GM23338 (cell line): ENCODE measurements at regions not wholly inside any gene's neighbourhood (a gene's known extent, or its start where the extent isn't known, plus 50 kb on each side); places are given as distances from the start of the nearest gene placed in this dataset.

Source experiments
- ATAC-seq: fragments of 200-7000 bp; cut with Tn5 transposase; 3 replicates; pipeline ENCODE4 v1.9.1; 2020
- DNase-seq: peaks from one replicate; pipeline ENCODE4 v3.0.0-alpha.2; 2015; ENCODE audit warnings: low spot score
- H2AFZ ChIP-seq: fragments of 200-600 bp; sonication (generic); 2 replicates; pipeline ENCODE4 v1.8.0; 2016; ENCODE audit warnings: antibody characterized with exemption, mild to moderate bottlenecking, moderate library complexity
- H3F3A ChIP-seq: fragments of 200-600 bp; sonication (generic); replicated peaks from 2 replicates; pipeline ENCODE4 v1.8.0; 2017; ENCODE audit warnings: antibody characterized with exemption, mixed run types, low read depth
- H3K27ac ChIP-seq: fragments of 200-600 bp; sonication (generic); 2 replicates; pipeline ENCODE4 v1.6.1; 2016; ENCODE audit warnings: low read depth
- H3K27me3 ChIP-seq: fragments of 200-600 bp; sonication (generic); 2 replicates; pipeline ENCODE4 v1.8.0; 2016; ENCODE audit warnings: mild to moderate bottlenecking, mixed run types, moderate library complexity; ENCODE audit not compliant: insufficient read depth
- H3K36me3 ChIP-seq: fragments of 200-600 bp; sonication (generic); 2 replicates; pipeline ENCODE4 v1.8.0; 2016; ENCODE audit warnings: mild to moderate bottlenecking; ENCODE audit not compliant: insufficient read depth
- H3K4me1 ChIP-seq: fragments of 200-600 bp; sonication (generic); 2 replicates; pipeline ENCODE4 v1.8.0; 2016; ENCODE audit warnings: mild to moderate bottlenecking, moderate library complexity; ENCODE audit not compliant: insufficient read depth
- H3K4me2 ChIP-seq: fragments of 200-600 bp; sonication (generic); 2 replicates; pipeline ENCODE4 v1.7.1; 2017; ENCODE audit warnings: mixed run types
- H3K4me3 ChIP-seq: fragments of 200-600 bp; sonication (generic); 2 replicates; pipeline ENCODE4 v1.6.1; 2016; ENCODE audit warnings: mixed run types
- H3K79me2 ChIP-seq: fragments of 200-600 bp; sonication (generic); replicated peaks from 2 replicates; pipeline ENCODE4 v1.8.0; 2017; ENCODE audit warnings: mild to moderate bottlenecking; ENCODE audit not compliant: insufficient read depth
- H3K9me2 ChIP-seq: fragments of 200-600 bp; sonication (generic); 2 replicates; pipeline ENCODE4 v1.8.0; 2017; ENCODE audit not compliant: insufficient read depth
- H4K20me1 ChIP-seq: fragments of 200-600 bp; sonication (generic); replicated peaks from 2 replicates; pipeline ENCODE4 v1.8.0; 2017; ENCODE audit warnings: mild to moderate bottlenecking; ENCODE audit not compliant: insufficient read depth
- H3K27ac Mint-ChIP-seq: 2 replicates; pipeline ENCODE4 v1.8.0; 2020; ENCODE audit warnings: inconsistent platforms, mild to moderate bottlenecking, moderate library complexity, mixed read lengths
- H3K27me3 Mint-ChIP-seq: 3 replicates; pipeline ENCODE4 v1.8.0; 2022; ENCODE audit warnings: low read depth, mild to moderate bottlenecking, moderate library complexity, mixed read lengths, inconsistent platforms; ENCODE audit not compliant: insufficient read depth, poor library complexity
- H3K36me3 Mint-ChIP-seq: 3 replicates; pipeline ENCODE4 v1.8.0; 2021; ENCODE audit warnings: low read depth, mild to moderate bottlenecking, inconsistent platforms, moderate library complexity, mixed read lengths
- H3K4me1 Mint-ChIP-seq: 3 replicates; pipeline ENCODE4 v1.8.0; 2020; ENCODE audit warnings: mild to moderate bottlenecking, inconsistent platforms, mixed read lengths
- H3K4me3 Mint-ChIP-seq: 3 replicates; pipeline ENCODE4 v1.8.0; 2021; ENCODE audit warnings: moderate library complexity, mild to moderate bottlenecking, inconsistent platforms, mixed read lengths
- H3K9me3 Mint-ChIP-seq: 3 replicates; pipeline ENCODE4 v1.8.0; 2020; ENCODE audit warnings: moderate library complexity, mild to moderate bottlenecking, inconsistent platforms, mixed read lengths
- CREB1 ChIP-seq: fragments of 250-450 bp; sonication (Bioruptor Pico); IDR thresholded peaks from 2 replicates; pipeline ENCODE4 v1.5.0; 2020; ENCODE audit warnings: low read depth, mild to moderate bottlenecking, moderate library complexity
- CTCF ChIP-seq, 2 experiments: fragments of 200-600 bp in 1 of 2; sonication (generic) in 1 of 2; conservative IDR thresholded peaks; 2 replicates each; pipeline versions ENCODE4 v1.5.1 to v1.6.1; 2016 to 2017; ENCODE audit warnings: antibody characterized with exemption in 2 of 2, low read depth in 2 of 2, mild to moderate bottlenecking in 2 of 2, moderate library complexity in 1 of 2
- ETS1 ChIP-seq: IDR thresholded peaks from 2 replicates; pipeline ENCODE4 v1.6.1; 2016; ENCODE audit warnings: antibody characterized with exemption
- EZH2 ChIP-seq: fragments of 200-600 bp; sonication (generic); IDR thresholded peaks from one replicate; pipeline ENCODE4 v1.8.0; 2017; ENCODE audit warnings: antibody characterized with exemption, mild to moderate bottlenecking, low read depth; ENCODE audit not compliant: unreplicated experiment
- JUNB ChIP-seq: IDR thresholded peaks from one replicate; pipeline ENCODE4 v1.6.1; 2016; ENCODE audit warnings: antibody characterized with exemption; ENCODE audit not compliant: unreplicated experiment
- POLR2AphosphoS5 ChIP-seq: IDR thresholded peaks from 2 replicates; pipeline ENCODE4 v1.6.1; 2016; ENCODE audit warnings: antibody characterized with exemption, low read depth
- REST ChIP-seq: IDR thresholded peaks from one replicate; pipeline ENCODE4 v1.6.1; 2018; ENCODE audit warnings: antibody characterized with exemption; ENCODE audit not compliant: unreplicated experiment
- STAT1 ChIP-seq: IDR thresholded peaks from one replicate; pipeline ENCODE4 v1.6.1; 2016; ENCODE audit warnings: antibody characterized with exemption; ENCODE audit not compliant: unreplicated experiment
- ZNF114 ChIP-seq: fragments of 250-450 bp; sonication (Bioruptor Pico); IDR thresholded peaks from 2 replicates; pipeline ENCODE4 v1.5.0; 2020; ENCODE audit warnings: mild to moderate bottlenecking, moderate library complexity
- ZNF331 ChIP-seq: fragments of 250-450 bp; sonication (Bioruptor Pico); IDR thresholded peaks from 2 replicates; pipeline ENCODE4 v1.5.0; 2020; ENCODE audit warnings: low read depth, mild to moderate bottlenecking, moderate library complexity

GRCh38 chr1:4095433-4095971 lies 195.4 kb upstream of the C1orf174 start:
- no peaks in the 10 kb centered on the region for H3K4me1 Mint-ChIP-seq
- no peaks in the 10 kb centered on the region for H3F3A ChIP-seq
- no peaks in the 10 kb centered on the region for H3K79me2 ChIP-seq
- no peak overlapping the region for H3K4me3 Mint-ChIP-seq
- H3K27me3 ChIP-seq, result no peaks in the 10 kb centered on the region
- no peaks in the 10 kb centered on the region for H3K9me2 ChIP-seq
- H2AFZ ChIP-seq, result no peak overlapping the region
- peaks cover 19% of the 10 kb centered on the region for H3K36me3 Mint-ChIP-seq
- H3K27ac ChIP-seq, result no peak overlapping the region
- H3K27me3 Mint-ChIP-seq, result no peaks in the 10 kb centered on the region
- H3K4me1 ChIP-seq, result no peaks in the 10 kb centered on the region
- TF ChIP-seq ZNF114 (CRISPR knock-in tag) (no peak), EZH2 (no peak), POLR2AphosphoS5 (no peak), CREB1 (CRISPR knock-in tag) (no peak), ETS1 (no peak)
- H3K27ac Mint-ChIP-seq, result no peak overlapping the region
- no peak overlapping the region for H3K4me2 ChIP-seq
- DNase-seq, result no peak
- no peak overlapping the region for H3K4me3 ChIP-seq
- no peaks in the 10 kb centered on the region for H4K20me1 ChIP-seq
- no peaks in the 10 kb centered on the region for H3K36me3 ChIP-seq
- ATAC-seq, result no peak
- H3K9me3 Mint-ChIP-seq, result peaks cover 80% of the 10 kb centered on the region

- Mint-ChIP-seq H3K4me3 (no peak overlapping the region), H3K9me3 (peaks cover 51% of the 10 kb centered on the region), H3K4me1 (0 out of 3 replicates have a peak, but pooled peaks cover 3% of the 10 kb centered on the region), H3K36me3 (peaks cover 7% of the 10 kb centered on the region), H3K27me3 (no peaks in the 10 kb centered on the region), H3K27ac (no peak overlapping the region)
- no peak overlapping the region for H3K4me2 ChIP-seq
- H3K4me3 ChIP-seq, result no peak overlapping the region
- H3K27ac ChIP-seq, result no peak overlapping the region
- no peaks in the 10 kb centered on the region for H3K36me3 ChIP-seq
- no peaks in the 10 kb centered on the region for H3K27me3 ChIP-seq
- H4K20me1 ChIP-seq, result no peaks in the 10 kb centered on the region
- TF ChIP-seq STAT1 (no peak), POLR2AphosphoS5 (no peak), ZNF331 (CRISPR knock-in tag) (no peak), CTCF (conservative IDR thresholded peaks at IDR 0.05; ENCODE audit: low read depth in 2 of 2) (no peak), EZH2 (no peak), JUNB (no peak), REST (no peak)
- H2AFZ ChIP-seq, result no peak overlapping the region
- H3F3A ChIP-seq, result no peaks in the 10 kb centered on the region
- no peak for ATAC-seq
- no peaks in the 10 kb centered on the region for H3K4me1 ChIP-seq
- H3K79me2 ChIP-seq, result no peaks in the 10 kb centered on the region
- no peak for DNase-seq
- no peaks in the 10 kb centered on the region for H3K9me2 ChIP-seq
These were observed 201.5 kb upstream of the C1orf174 start for GRCh38 chr1:4101459-4102161.
